ENCODE measurements at regions not wholly inside any gene's neighbourhood (a gene's known extent, or its start where the extent isn't known, plus 50 kb on each side); places are given as distances from the start of the nearest gene placed in this dataset.

DNA sequence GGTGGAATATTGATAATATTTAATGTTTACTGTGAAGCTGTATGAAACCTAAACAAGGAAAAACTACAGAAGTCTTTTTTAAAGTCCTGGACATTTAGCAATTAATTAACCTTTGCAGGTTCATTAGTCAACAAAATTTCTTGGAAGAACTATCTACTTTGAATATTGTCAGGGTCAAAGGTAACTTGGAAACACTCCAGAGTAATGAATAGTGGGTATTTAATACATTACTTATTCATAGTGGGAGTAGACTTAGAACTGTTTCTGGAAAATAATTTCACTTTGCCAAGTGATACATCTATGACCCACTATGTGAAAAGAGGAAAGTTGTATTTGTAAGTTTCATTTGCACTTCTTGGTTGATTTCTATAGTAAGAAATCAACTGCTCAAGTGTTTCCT lies 319.1 kb downstream of the TFAP2B start:
- Histone ChIP-seq H3K27ac (ENCODE audit: control insufficient read depth, insufficient read depth, low read length) (no peak overlapping the region), H3K9me1 (ENCODE audit: control insufficient read depth, extremely low read depth, insufficient read depth, low read length) (no peaks in the 10 kb centered on the region), H3K4me2 (ENCODE audit: control insufficient read depth, extremely low read depth, insufficient read depth, low read depth, low read length) (no peak overlapping the region), H3K36me3 (ENCODE audit: control insufficient read depth in 2 of 2, extremely low read depth in 1 of 2, insufficient read depth in 2 of 2, low read length in 2 of 2) (no peaks in the 10 kb centered on the region), H2AFZ (ENCODE audit: control insufficient read depth, low read length) (no peak overlapping the region), H3K9ac (ENCODE audit: control insufficient read depth, extremely low read depth, insufficient read depth, low read length) (no peak overlapping the region), H3K79me2 (ENCODE audit: control insufficient read depth, insufficient read depth, low read length) (no peaks in the 10 kb centered on the region), H4K20me1 (ENCODE audit: control insufficient read depth, extremely low read depth, insufficient read depth, low read length) (no peaks in the 10 kb centered on the region), H3K4me3 (ENCODE audit: control insufficient read depth in 2 of 3, extremely low read depth in 1 of 3, insufficient read depth in 2 of 3, low read depth in 1 of 3, low read length in 3 of 3) (no peak overlapping the region), H3K4me1 (ENCODE audit: control insufficient read depth, extremely low read depth, insufficient read depth, low read length) (no peaks in the 10 kb centered on the region), H3K9me3 (ENCODE audit: control insufficient read depth, low read depth, low read length) (no peaks in the 10 kb centered on the region), H3K27me3 (ENCODE audit: control insufficient read depth, extremely low read depth, insufficient read depth, low read length) (no peaks in the 10 kb centered on the region)
- FAIRE-seq: no peak
- DNase-seq (ENCODE audit: low read depth, low spot score): no peak
- TF ChIP-seq, protein P1, sequence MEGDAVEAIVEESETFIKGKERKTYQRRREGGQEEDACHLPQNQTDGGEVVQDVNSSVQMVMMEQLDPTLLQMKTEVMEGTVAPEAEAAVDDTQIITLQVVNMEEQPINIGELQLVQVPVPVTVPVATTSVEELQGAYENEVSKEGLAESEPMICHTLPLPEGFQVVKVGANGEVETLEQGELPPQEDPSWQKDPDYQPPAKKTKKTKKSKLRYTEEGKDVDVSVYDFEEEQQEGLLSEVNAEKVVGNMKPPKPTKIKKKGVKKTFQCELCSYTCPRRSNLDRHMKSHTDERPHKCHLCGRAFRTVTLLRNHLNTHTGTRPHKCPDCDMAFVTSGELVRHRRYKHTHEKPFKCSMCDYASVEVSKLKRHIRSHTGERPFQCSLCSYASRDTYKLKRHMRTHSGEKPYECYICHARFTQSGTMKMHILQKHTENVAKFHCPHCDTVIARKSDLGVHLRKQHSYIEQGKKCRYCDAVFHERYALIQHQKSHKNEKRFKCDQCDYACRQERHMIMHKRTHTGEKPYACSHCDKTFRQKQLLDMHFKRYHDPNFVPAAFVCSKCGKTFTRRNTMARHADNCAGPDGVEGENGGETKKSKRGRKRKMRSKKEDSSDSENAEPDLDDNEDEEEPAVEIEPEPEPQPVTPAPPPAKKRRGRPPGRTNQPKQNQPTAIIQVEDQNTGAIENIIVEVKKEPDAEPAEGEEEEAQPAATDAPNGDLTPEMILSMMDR (optimal IDR thresholded peaks at IDR 0.05 in 1 of 3, IDR thresholded peaks at IDR 0.05 in 1 of 3, conservative IDR thresholded peaks at IDR 0.05 in 1 of 3; ENCODE audit: extremely low read depth in 1 of 3, insufficient read depth in 2 of 3, low read length in 3 of 3): no peak
- TF ChIP-seq EZH2 (IDR thresholded peaks at IDR 0.05; ENCODE audit: low read length): no peak
- dilution Hi-C loops (cut with MboI; ENCODE audit: extremely low pct_ligation_motif_present, low sequenced_read_pairs): no loop called here

DNA sequence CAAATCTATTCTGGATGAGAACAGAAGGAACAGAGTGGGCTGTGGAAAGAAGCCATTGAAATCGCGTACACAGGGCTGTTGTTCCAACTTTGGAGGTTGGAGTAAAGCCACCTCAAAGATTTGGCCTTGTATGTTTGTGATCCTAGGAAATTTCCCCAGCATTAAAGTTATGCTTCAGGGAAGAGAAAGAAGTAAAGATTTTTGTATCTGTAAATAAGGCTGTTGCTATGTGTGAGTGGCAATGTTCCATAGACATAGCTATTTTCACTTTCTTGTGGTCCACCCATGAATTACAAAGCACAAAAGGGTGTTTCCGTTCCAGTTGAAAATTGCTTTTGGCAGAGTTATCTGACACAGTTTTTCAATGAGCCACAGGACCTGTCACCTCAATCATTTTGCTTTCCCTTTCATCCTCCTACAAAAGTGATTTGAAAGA lies 321.3 kb downstream of the TFAP2B start:
- no peaks in the 10 kb centered on the region for H3K79me2 ChIP-seq (ENCODE audit: control insufficient read depth, insufficient read depth, low read length)
- no peaks in the 10 kb centered on the region for H3K27me3 ChIP-seq (ENCODE audit: control insufficient read depth, extremely low read depth, insufficient read depth, low read length)
- no peak overlapping the region for H2AFZ ChIP-seq (ENCODE audit: control insufficient read depth, low read length)
- no peak for FAIRE-seq
- H3K36me3 ChIP-seq (ENCODE audit: control insufficient read depth in 2 of 2, extremely low read depth in 1 of 2, insufficient read depth in 2 of 2, low read length in 2 of 2): no peaks in the 10 kb centered on the region
- dilution Hi-C loops (cut with MboI; ENCODE audit: extremely low pct_ligation_motif_present, low sequenced_read_pairs): no loop called here
- no peak overlapping the region for H3K9ac ChIP-seq (ENCODE audit: control insufficient read depth, extremely low read depth, insufficient read depth, low read length)
- no peak overlapping the region for H3K4me3 ChIP-seq (ENCODE audit: control insufficient read depth in 2 of 3, extremely low read depth in 1 of 3, insufficient read depth in 2 of 3, low read depth in 1 of 3, low read length in 3 of 3)
- H3K27ac ChIP-seq (ENCODE audit: control insufficient read depth, insufficient read depth, low read length): no peak overlapping the region
- no peaks in the 10 kb centered on the region for H3K9me3 ChIP-seq (ENCODE audit: control insufficient read depth, low read depth, low read length)
- H3K4me1 ChIP-seq (ENCODE audit: control insufficient read depth, extremely low read depth, insufficient read depth, low read length): no peaks in the 10 kb centered on the region
- TF ChIP-seq, protein P1 (optimal IDR thresholded peaks at IDR 0.05 in 1 of 3, IDR thresholded peaks at IDR 0.05 in 1 of 3, conservative IDR thresholded peaks at IDR 0.05 in 1 of 3; ENCODE audit: extremely low read depth in 1 of 3, insufficient read depth in 2 of 3, low read length in 3 of 3): no peak
- no peak overlapping the region for H3K4me2 ChIP-seq (ENCODE audit: control insufficient read depth, extremely low read depth, insufficient read depth, low read depth, low read length)
- no peaks in the 10 kb centered on the region for H3K9me1 ChIP-seq (ENCODE audit: control insufficient read depth, extremely low read depth, insufficient read depth, low read length)
- DNase-seq (ENCODE audit: low read depth, low spot score): no peak
- H4K20me1 ChIP-seq (ENCODE audit: control insufficient read depth, extremely low read depth, insufficient read depth, low read length): no peaks in the 10 kb centered on the region

All from keratinocyte (primary cell).